ENCODE measurements at regions not wholly inside any gene's neighbourhood (a gene's known extent, or its start where the extent isn't known, plus 50 kb on each side); places are given as distances from the start of the nearest gene placed in this dataset.

GRCh38 chr21:17738176-17738953, 80.8 kb downstream of the C21orf91 start:
- DNase-seq (ENCODE audit: low spot score): no peak
- no peaks in the 10 kb centered on the region for H3K27me3 ChIP-seq
- no peak overlapping the region for H3K4me3 ChIP-seq
- no peaks in the 10 kb centered on the region for H3K9me3 ChIP-seq
- H3K36me3 ChIP-seq: no peaks in the 10 kb centered on the region
- no peak overlapping the region for H3K27ac ChIP-seq
- TF ChIP-seq CTCF (IDR thresholded peaks at IDR 0.05): no peak
- H3K4me1 ChIP-seq: no peaks in the 10 kb centered on the region

- no peak for DNase-seq (ENCODE audit: low spot score)
- H3K36me3 ChIP-seq: no peaks in the 10 kb centered on the region
- H3K27me3 ChIP-seq: no peaks in the 10 kb centered on the region
- H3K4me3 ChIP-seq: no peak overlapping the region
- H3K27ac ChIP-seq: no peak overlapping the region
- no peak for TF ChIP-seq CTCF (IDR thresholded peaks at IDR 0.05)
- H3K4me1 ChIP-seq: no peaks in the 10 kb centered on the region
- H3K9me3 ChIP-seq: no peaks in the 10 kb centered on the region
Observed at GRCh38 chr21:17736072-17736471, 83.1 kb downstream of the C21orf91 start.

- TF ChIP-seq CTCF (IDR thresholded peaks at IDR 0.05): no peak
- Histone ChIP-seq H3K27me3 (no peaks in the 10 kb centered on the region), H3K4me3 (no peak overlapping the region), H3K9me3 (no peaks in the 10 kb centered on the region), H3K27ac (no peak overlapping the region), H3K36me3 (no peaks in the 10 kb centered on the region), H3K4me1 (no peaks in the 10 kb centered on the region)
- no peak for DNase-seq (ENCODE audit: low spot score)
Observed at GRCh38 chr21:17733209-17733608, 85.9 kb downstream of the C21orf91 start.

GRCh38 chr21:17732306-17732705, 86.8 kb downstream of the C21orf91 start:
- no peak for DNase-seq (ENCODE audit: low spot score)
- no peak overlapping the region for H3K27ac ChIP-seq
- H3K27me3 ChIP-seq: no peaks in the 10 kb centered on the region
- no peaks in the 10 kb centered on the region for H3K9me3 ChIP-seq
- no peaks in the 10 kb centered on the region for H3K36me3 ChIP-seq
- TF ChIP-seq CTCF (IDR thresholded peaks at IDR 0.05): no peak
- no peaks in the 10 kb centered on the region for H3K4me1 ChIP-seq
- H3K4me3 ChIP-seq: no peak overlapping the region

- no peak overlapping the region for H3K27ac ChIP-seq
- no peaks in the 10 kb centered on the region for H3K9me3 ChIP-seq
- H3K4me1 ChIP-seq: no peaks in the 10 kb centered on the region
- H3K27me3 ChIP-seq: no peaks in the 10 kb centered on the region
- no peak for TF ChIP-seq CTCF (IDR thresholded peaks at IDR 0.05)
- DNase-seq (ENCODE audit: low spot score): no peak
- no peak overlapping the region for H3K4me3 ChIP-seq
- no peaks in the 10 kb centered on the region for H3K36me3 ChIP-seq
Observed at GRCh38 chr21:17731554-17731953, 87.6 kb downstream of the C21orf91 start.

- H3K4me1 ChIP-seq: no peaks in the 10 kb centered on the region
- H3K9me3 ChIP-seq: no peaks in the 10 kb centered on the region
- no peak overlapping the region for H3K27ac ChIP-seq
- no peak overlapping the region for H3K4me3 ChIP-seq
- H3K27me3 ChIP-seq: no peaks in the 10 kb centered on the region
- TF ChIP-seq CTCF (IDR thresholded peaks at IDR 0.05): no peak
- no peaks in the 10 kb centered on the region for H3K36me3 ChIP-seq
- DNase-seq (ENCODE audit: low spot score): no peak
Observed at GRCh38 chr21:17730782-17731181, 88.4 kb downstream of the C21orf91 start.

All from right atrium auricular region (tissue), 2 donors.